KMS-11 (cell line): ENCODE measurements at regions not wholly inside any gene's neighbourhood (a gene's known extent, or its start where the extent isn't known, plus 50 kb on each side); places are given as distances from the start of the nearest gene placed in this dataset.

Source experiments
- H2AFZ ChIP-seq: fragments of 200-600 bp; sonication (generic); 2 replicates; pipeline ENCODE4 v1.6.1; 2016; ENCODE audit warnings: antibody characterized with exemption, mixed run types, low read depth
- H3K27ac ChIP-seq: fragments of 200-600 bp; sonication (generic); 2 replicates; pipeline ENCODE4 v1.6.1; 2016; ENCODE audit warnings: mild to moderate bottlenecking, mixed run types
- H3K27me3 ChIP-seq: fragments of 200-600 bp; sonication (generic); 2 replicates; pipeline ENCODE4 v1.6.1; 2017; ENCODE audit warnings: mild to moderate bottlenecking, low read depth, mixed run types, moderate library complexity; ENCODE audit not compliant: insufficient read depth
- H3K36me3 ChIP-seq: fragments of 200-600 bp; sonication (generic); 2 replicates; pipeline ENCODE4 v1.6.1; 2017; ENCODE audit warnings: mild to moderate bottlenecking, mixed run types; ENCODE audit not compliant: insufficient read depth
- H3K4me1 ChIP-seq: fragments of 200-600 bp; sonication (generic); 2 replicates; pipeline ENCODE4 v1.6.1; 2016; ENCODE audit warnings: mild to moderate bottlenecking, low read depth, mixed run types; ENCODE audit not compliant: poor library complexity, severe bottlenecking
- H3K4me2 ChIP-seq: fragments of 200-600 bp; sonication (generic); 2 replicates; pipeline ENCODE4 v1.7.0; 2016; ENCODE audit warnings: mild to moderate bottlenecking, mixed run types
- H3K4me3 ChIP-seq: fragments of 200-600 bp; sonication (generic); IDR thresholded peaks from 2 replicates; pipeline ENCODE4 v1.6.1; 2017; ENCODE audit warnings: low read depth, low read length, mixed read lengths; ENCODE audit not compliant: insufficient read depth
- H3K79me2 ChIP-seq: fragments of 200-600 bp; sonication (generic); 2 replicates; pipeline ENCODE4 v1.6.1; 2016; ENCODE audit warnings: low read depth, mixed run types; ENCODE audit not compliant: insufficient read depth
- H3K9ac ChIP-seq: fragments of 200-600 bp; sonication (generic); 2 replicates; pipeline ENCODE4 v1.6.1; 2016; ENCODE audit warnings: mild to moderate bottlenecking, mixed run types
- H4K20me1 ChIP-seq: fragments of 200-600 bp; sonication (generic); 2 replicates; pipeline ENCODE4 v1.6.1; 2016; ENCODE audit warnings: mild to moderate bottlenecking, mixed run types; ENCODE audit not compliant: insufficient read depth
- CTCF ChIP-seq: fragments of 200-600 bp; sonication (generic); conservative IDR thresholded peaks from 2 replicates; pipeline ENCODE4 v1.6.1; 2017; ENCODE audit warnings: low read depth, mild to moderate bottlenecking, antibody characterized with exemption, low read length, moderate library complexity, mixed read lengths

GRCh38 chr2:182589121-182589520 is 126.9 kb upstream of the DNAJC10 start:
- no peak overlapping the region for H2AFZ ChIP-seq
- TF ChIP-seq CTCF, result no peak
- H3K4me1 ChIP-seq, result no peaks in the 10 kb centered on the region
- H3K36me3 ChIP-seq, result no peaks in the 10 kb centered on the region
- H3K4me2 ChIP-seq, result no peak overlapping the region
- no peaks in the 10 kb centered on the region for H4K20me1 ChIP-seq
- H3K79me2 ChIP-seq, result no peaks in the 10 kb centered on the region
- no peaks in the 10 kb centered on the region for H3K27me3 ChIP-seq
- H3K27ac ChIP-seq, result no peak overlapping the region
- H3K9ac ChIP-seq, result no peak overlapping the region
- H3K4me3 ChIP-seq, result no peak overlapping the region

- no peak overlapping the region for H3K4me3 ChIP-seq
- no peaks in the 10 kb centered on the region for H4K20me1 ChIP-seq
- H3K9ac ChIP-seq, result no peak overlapping the region
- no peak overlapping the region for H3K4me2 ChIP-seq
- no peak for TF ChIP-seq CTCF
- H3K4me1 ChIP-seq, result no peaks in the 10 kb centered on the region
- no peaks in the 10 kb centered on the region for H3K27me3 ChIP-seq
- H2AFZ ChIP-seq, result no peak overlapping the region
- H3K79me2 ChIP-seq, result no peaks in the 10 kb centered on the region
- H3K36me3 ChIP-seq, result no peaks in the 10 kb centered on the region
- H3K27ac ChIP-seq, result no peak overlapping the region
Measured at GRCh38 chr2:182591774-182592173, 124.3 kb upstream of the DNAJC10 start.

- Histone ChIP-seq H3K36me3 (no peaks in the 10 kb centered on the region), H2AFZ (no peak overlapping the region), H3K27me3 (no peaks in the 10 kb centered on the region), H3K9ac (no peak overlapping the region), H3K27ac (no peak overlapping the region), H3K4me3 (no peak overlapping the region), H3K4me2 (no peak overlapping the region), H3K79me2 (no peaks in the 10 kb centered on the region), H3K4me1 (no peaks in the 10 kb centered on the region), H4K20me1 (no peaks in the 10 kb centered on the region)
- no peak for TF ChIP-seq CTCF
Measured at GRCh38 chr2:182592691-182593393, 123.2 kb upstream of the DNAJC10 start.

- Histone ChIP-seq H3K4me2 (no peak overlapping the region), H2AFZ (no peak overlapping the region), H3K4me1 (no peaks in the 10 kb centered on the region), H3K27me3 (no peaks in the 10 kb centered on the region), H3K9ac (no peak overlapping the region), H3K79me2 (no peaks in the 10 kb centered on the region), H3K27ac (no peak overlapping the region), H3K36me3 (no peaks in the 10 kb centered on the region), H4K20me1 (no peaks in the 10 kb centered on the region), H3K4me3 (no peak overlapping the region)
- TF ChIP-seq CTCF, result no peak
Measured at GRCh38 chr2:182593394-182593975, 122.6 kb upstream of the DNAJC10 start.
